ENCODE measurements at regions not wholly inside any gene's neighbourhood (a gene's known extent, or its start where the extent isn't known, plus 50 kb on each side); places are given as distances from the start of the nearest gene placed in this dataset.

- no peak for DNase-seq
Measured at GRCh38 chr21:43316156-43316845, 110.6 kb downstream of the SIK1 start.

- DNase-seq = no peak
Measured at GRCh38 chr21:43315244-43316137, 111.4 kb downstream of the SIK1 start.

GRCh38 chr21:43313939-43314405 lies 113.0 kb downstream of the SIK1 start:
- no peak for DNase-seq

- DNase-seq = no peak
Measured at GRCh38 chr21:43313221-43313938, 113.6 kb downstream of the SIK1 start.

- no peak for DNase-seq
Measured at GRCh38 chr21:43312751-43313169, 114.2 kb downstream of the SIK1 start.

GRCh38 chr21:43312011-43312410 lies 114.9 kb downstream of the SIK1 start:
- no peak for DNase-seq

GRCh38 chr21:43311301-43311817 lies 115.6 kb downstream of the SIK1 start:
- no peak for DNase-seq

- DNase-seq = no peak
Measured at GRCh38 chr21:43308815-43309283, 118.1 kb downstream of the SIK1 start.

GRCh38 chr21:43308101-43308814 lies 118.7 kb downstream of the SIK1 start:
- no peak for DNase-seq

- DNase-seq = no peak
Measured at GRCh38 chr21:43307677-43308070, 119.3 kb downstream of the SIK1 start.

GRCh38 chr21:43306911-43307676 lies 119.8 kb downstream of the SIK1 start:
- DNase-seq = no peak

GRCh38 chr21:43306391-43306790 lies 120.5 kb downstream of the SIK1 start:
- DNase-seq = no peak

- no peak for DNase-seq
Measured at GRCh38 chr21:43305811-43306311, 121.1 kb downstream of the SIK1 start.

- no peak for DNase-seq
Measured at GRCh38 chr21:43305336-43305665, 121.6 kb downstream of the SIK1 start.

GRCh38 chr21:43304621-43305335 lies 122.2 kb downstream of the SIK1 start:
- no peak for DNase-seq

GRCh38 chr21:43304206-43304605 lies 122.7 kb downstream of the SIK1 start:
- no peak for DNase-seq

- peak; percentile 13 for DNase-seq
Measured at GRCh38 chr21:43303275-43304178, 123.4 kb downstream of the SIK1 start.

GRCh38 chr21:43302769-43303168 lies 124.2 kb downstream of the SIK1 start:
- DNase-seq = no peak

- DNase-seq = no peak
Measured at GRCh38 chr21:43302062-43302700, 124.8 kb downstream of the SIK1 start.
